SK-N-SH (cell line): ENCODE measurements at regions not wholly inside any gene's neighbourhood (a gene's known extent, or its start where the extent isn't known, plus 50 kb on each side); places are given as distances from the start of the nearest gene placed in this dataset.

Experiments
- CTCF ChIA-PET: fragments of 300-600, 350-600 bp; formaldehyde crosslinking; extraction: SDS; loops from one replicate; lab custom pipeline; 2021; lab: Yijun Ruan, JAX
- POLR2A ChIA-PET: fragments of 350-600 bp; sonication (Branson Sonifier 250); formaldehyde crosslinking; extraction: SDS; loops from one replicate; lab custom pipeline; 2020; ENCODE audit warnings: antibody characterized with exemption, inconsistent platforms; lab: Yijun Ruan, JAX
- DNase-seq: peaks from one replicate; pipeline ENCODE4 v3.0.0; 2012
- H2AFZ ChIP-seq: fragments of 200-600 bp; sonication (generic); 2 replicates; pipeline ENCODE4 v1.8.1; 2016; ENCODE audit warnings: antibody characterized with exemption, mild to moderate bottlenecking, low read depth
- H3F3A ChIP-seq: fragments of 200-600 bp; sonication (generic); replicated peaks from 2 replicates; pipeline ENCODE3; 2016; ENCODE audit warnings: antibody characterized with exemption, mild to moderate bottlenecking; ENCODE audit not compliant: insufficient read depth
- H3K27ac ChIP-seq, 2 experiments: fragments of 200-500 bp in 1 of 2; fragments of 200-600 bp in 1 of 2; sonication (Bioruptor generic) in 1 of 2; sonication (generic), shearing (Covaris generic) in 1 of 2; 2 replicates each; pipeline versions ENCODE4 v1.5.1 to v1.6.1; 2014 to 2016; ENCODE audit warnings: low read depth in 2 of 2, inconsistent platforms in 1 of 2, low read length in 1 of 2, mild to moderate bottlenecking in 1 of 2, mixed read lengths in 1 of 2
- H3K27me3 ChIP-seq: fragments of 200-600 bp; sonication (generic), shearing (Covaris generic); 2 replicates; pipeline ENCODE4 v1.6.1; 2016; ENCODE audit warnings: mixed run types; ENCODE audit not compliant: insufficient read depth
- H3K36me3 ChIP-seq, 2 experiments: fragments of 200-500 bp in 1 of 2; fragments of 200-600 bp in 1 of 2; sonication (Bioruptor generic) in 1 of 2; sonication (generic) in 1 of 2; replicated peaks in 1 of 2; 2 replicates each; pipeline versions ENCODE3 to v1.5.1; 2014 to 2016; ENCODE audit warnings: low read length in 1 of 2, mild to moderate bottlenecking in 1 of 2; ENCODE audit not compliant: insufficient read depth in 2 of 2, control insufficient read depth in 1 of 2
- H3K4me1 ChIP-seq, 2 experiments: fragments of 200-500 bp in 1 of 2; fragments of 200-600 bp in 1 of 2; sonication (Bioruptor generic) in 1 of 2; sonication (generic), shearing (Covaris generic) in 1 of 2; 2 replicates each; pipeline versions ENCODE4 v1.5.1 to v1.6.1; 2014 to 2016; ENCODE audit warnings: low read depth in 1 of 2, low read length in 1 of 2, mixed run types in 1 of 2; ENCODE audit not compliant: insufficient read depth in 2 of 2, control insufficient read depth in 1 of 2
- H3K4me2 ChIP-seq: fragments of 200-600 bp; sonication (generic), shearing (Covaris generic); 2 replicates; pipeline ENCODE4 v1.6.1; 2017; ENCODE audit warnings: mixed run types
- H3K4me3 ChIP-seq, 2 experiments: fragments of 200-500 bp in 1 of 2; fragments of 200-600 bp in 1 of 2; sonication (Bioruptor generic) in 1 of 2; sonication (generic), shearing (Covaris generic) in 1 of 2; 2 replicates each; pipeline versions ENCODE4 v1.5.1 to v1.8.1; 2014 to 2016; ENCODE audit warnings: low read depth in 2 of 2, inconsistent platforms in 1 of 2, low read length in 1 of 2, mild to moderate bottlenecking in 1 of 2, mixed read lengths in 1 of 2, moderate library complexity in 1 of 2
- H3K79me2 ChIP-seq: fragments of 200-600 bp; sonication (generic); 2 replicates; pipeline ENCODE4 v1.8.1; 2017; ENCODE audit warnings: mild to moderate bottlenecking; ENCODE audit not compliant: insufficient read depth
- H3K9ac ChIP-seq: fragments of 200-600 bp; sonication (generic); 2 replicates; pipeline ENCODE4 v1.6.1; 2017; ENCODE audit warnings: mixed run types
- H3K9me2 ChIP-seq: fragments of 200-600 bp; sonication (generic); 2 replicates; pipeline ENCODE4 v1.6.1; 2017; ENCODE audit warnings: mixed run types
- H3K9me3 ChIP-seq: fragments of 200-600 bp; sonication (generic); 2 replicates; pipeline ENCODE4 v1.6.1; 2017; ENCODE audit warnings: mixed run types, mild to moderate bottlenecking, moderate library complexity
- H4K20me1 ChIP-seq: fragments of 200-600 bp; sonication (generic); 2 replicates; pipeline ENCODE4 v1.6.1; 2017; ENCODE audit warnings: mild to moderate bottlenecking, mixed run types; ENCODE audit not compliant: insufficient read depth
- CTCF ChIP-seq: fragments of 200-600 bp; sonication (generic); IDR thresholded peaks from 2 replicates; pipeline ENCODE4 v1.6.1; 2017; ENCODE audit warnings: antibody characterized with exemption, mild to moderate bottlenecking, moderate library complexity
- FOSL2 ChIP-seq: IDR thresholded peaks from 2 replicates; pipeline ENCODE4 v1.4.0; 2012; ENCODE audit warnings: low read depth, mild to moderate bottlenecking, moderate library complexity, borderline replicate concordance
- RAD21 ChIP-seq: IDR thresholded peaks from 2 replicates; pipeline ENCODE4 v1.6.1; 2012; ENCODE audit warnings: mild to moderate bottlenecking, low read length
- WGBS: methylation state at CpG from one replicate; pipeline ENCODE4 v1.1.6; 2017; ENCODE audit warnings: low lambda C conversion rate; 5-methylcytosine and 5-hydroxymethylcytosine counted together

GRCh38 chr6:10465629-10466499, 51.0 kb upstream of the TFAP2A start:
- Histone ChIP-seq H4K20me1 (no peaks in the 10 kb centered on the region), H3K4me1 (no peaks in the 10 kb centered on the region), H3K9ac (no peak overlapping the region), H3K9me3 (no peaks in the 10 kb centered on the region), H3K27ac (no peak overlapping the region), H2AFZ (no peak overlapping the region), H3K4me3 (no peak overlapping the region; a peak in 1 of 4 replicates), H3K9me2 (no peaks in the 10 kb centered on the region), H3K27me3 (peaks cover 4% of the 10 kb centered on the region; the same call in 1 of the 2 replicates), H3K79me2 (no peaks in the 10 kb centered on the region), H3F3A (no peaks in the 10 kb centered on the region), H3K4me2 (no peak overlapping the region), H3K36me3 (no peaks in the 10 kb centered on the region)
- 57% methylated on average over 19 of the region's 20 CpGs for WGBS
- ChIA-PET CTCF (interaction anchor here (0.7 to 2.0 kb wide), 5 partner anchors 12 to 1483 kb away, joined by 3 to 10 read pairs (median 3); no protein-coding TSS in a partner anchor), POLR2A (interaction anchor here (0.8 kb wide), 1 partner anchor 15 kb away, joined by 4 read pairs; no protein-coding TSS in a partner anchor)
- DNase-seq: peak; percentile 54
- TF ChIP-seq FOSL2 (no peak), CTCF (peak; percentile 62), RAD21 (peak; percentile 30; the same call in 1 of the 2 replicates)
